NCI-H748 (cell line): ENCODE measurements at regions not wholly inside any gene's neighbourhood (a gene's known extent, or its start where the extent isn't known, plus 50 kb on each side); places are given as distances from the start of the nearest gene placed in this dataset.
"Not testable (repeated sequence)": the region's sequence is repeated elsewhere in the genome, so short reads cannot be mapped to it uniquely, and the experiment has no call there.

Experiments used
- DNase-seq: peaks from one replicate; lab custom pipeline; 2025; ENCODE audit not compliant: unreplicated experiment; lab: John Stamatoyannopoulos, UW

DNA sequence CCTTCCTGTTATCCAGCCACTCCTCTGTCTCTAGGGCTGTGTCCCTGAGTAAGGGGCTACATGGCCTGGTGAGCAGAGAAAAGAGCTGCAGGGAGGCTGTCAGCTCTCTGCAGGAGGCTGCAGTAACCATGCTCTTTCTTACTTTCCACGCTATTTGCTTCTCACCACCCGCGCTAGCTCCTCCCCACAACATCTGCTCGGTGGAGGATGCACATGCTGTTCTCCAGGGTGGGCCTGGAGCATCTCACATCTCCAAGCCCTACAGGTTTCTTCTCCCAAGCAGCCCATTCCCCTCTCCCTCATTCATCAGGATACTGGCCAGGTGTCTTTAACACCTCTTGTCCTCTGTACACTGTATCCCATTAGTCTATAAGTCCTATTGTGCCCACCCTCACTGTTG is 103.8 kb downstream of the IER5 start:
- no peak for DNase-seq

DNA sequence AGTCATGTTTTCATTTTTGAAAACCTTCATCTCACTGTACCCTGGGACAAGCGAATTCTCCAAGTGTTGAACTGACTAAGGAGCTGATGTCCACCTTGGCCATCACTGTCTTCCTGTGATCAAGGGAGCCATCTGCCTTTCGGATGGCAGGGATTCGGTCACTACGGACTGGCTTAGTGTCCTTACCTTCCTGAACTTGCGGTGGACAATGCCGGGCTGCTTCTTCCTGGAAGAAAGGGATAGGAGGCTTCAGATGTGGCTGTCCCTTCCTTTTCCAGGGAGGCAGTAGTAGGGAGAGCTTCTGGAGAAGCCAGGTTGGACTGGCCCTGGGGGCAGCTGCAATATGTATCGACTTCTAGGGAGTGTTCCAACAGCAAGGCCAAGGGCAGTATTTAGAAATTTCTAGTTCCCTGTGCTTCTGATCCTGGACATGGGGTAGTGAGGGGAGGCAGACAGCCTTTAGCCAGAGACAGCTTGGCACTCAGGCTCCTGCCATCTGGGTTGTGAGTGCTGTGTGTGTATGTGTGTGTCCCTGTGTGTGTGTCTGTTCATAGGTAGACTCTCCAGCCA is 114.6 kb downstream of the IER5 start:
- DNase-seq = no peak

DNA sequence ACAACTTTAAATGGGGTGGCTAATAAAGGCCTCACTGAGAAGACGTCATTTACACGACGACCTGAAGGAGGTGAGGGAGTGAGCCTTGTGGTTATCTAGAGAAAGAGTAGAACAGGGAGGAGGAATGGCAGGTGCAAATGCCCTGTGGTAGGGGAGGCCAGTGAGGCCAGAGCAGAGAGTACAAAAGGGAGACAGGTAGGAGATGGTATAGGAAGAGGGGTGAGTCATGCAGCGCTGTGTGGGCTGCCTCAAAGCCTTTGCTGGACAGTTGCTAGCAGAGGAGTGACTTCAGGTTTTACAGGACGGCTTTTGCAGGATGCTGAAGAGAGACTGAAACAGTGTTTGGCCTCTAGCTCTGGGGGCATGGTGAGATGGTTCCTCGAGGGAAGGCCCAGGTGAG is 116.0 kb downstream of the IER5 start:
- no peak for DNase-seq

DNA sequence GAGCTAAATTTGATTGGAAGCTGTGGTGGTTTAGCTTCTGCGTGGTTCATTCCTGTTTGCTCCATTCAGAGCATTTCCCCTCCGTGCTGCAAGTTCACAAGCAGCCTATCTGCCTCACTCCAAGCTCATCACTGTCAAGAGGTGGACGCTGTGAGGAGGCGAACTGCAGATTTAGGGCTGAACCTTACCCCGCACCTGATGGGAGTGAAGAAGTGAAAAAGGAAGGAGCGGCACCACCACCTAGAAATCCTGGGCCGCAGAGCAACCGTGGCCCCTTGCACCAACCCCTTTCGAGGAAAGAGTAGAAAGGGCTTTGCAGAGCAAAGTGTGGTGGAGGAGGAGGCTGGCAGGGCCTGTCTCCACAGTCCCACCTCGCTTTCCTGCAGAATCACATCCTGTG is 117.4 kb downstream of the IER5 start:
- no peak for DNase-seq

DNA sequence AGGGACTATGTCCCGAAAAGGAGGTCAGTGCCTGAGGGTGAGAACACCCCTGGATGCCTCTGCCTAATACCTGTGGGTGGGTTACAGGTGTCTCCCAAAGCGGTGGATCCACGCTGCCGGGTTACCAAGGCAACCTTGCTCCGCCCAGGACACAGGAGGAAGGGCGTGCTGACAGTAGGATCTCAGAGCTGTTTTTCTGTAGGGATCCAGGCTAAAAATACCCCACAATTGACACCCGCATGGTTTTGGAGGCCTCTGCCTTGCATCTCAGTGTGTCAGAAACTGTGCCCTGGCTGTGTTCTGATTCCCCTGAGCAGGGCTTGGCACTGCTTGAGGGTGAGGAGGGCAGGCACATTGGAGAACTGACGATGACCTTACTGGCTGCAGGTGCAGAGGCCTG is 118.0 kb downstream of the IER5 start:
- DNase-seq = peak; percentile 53

DNA sequence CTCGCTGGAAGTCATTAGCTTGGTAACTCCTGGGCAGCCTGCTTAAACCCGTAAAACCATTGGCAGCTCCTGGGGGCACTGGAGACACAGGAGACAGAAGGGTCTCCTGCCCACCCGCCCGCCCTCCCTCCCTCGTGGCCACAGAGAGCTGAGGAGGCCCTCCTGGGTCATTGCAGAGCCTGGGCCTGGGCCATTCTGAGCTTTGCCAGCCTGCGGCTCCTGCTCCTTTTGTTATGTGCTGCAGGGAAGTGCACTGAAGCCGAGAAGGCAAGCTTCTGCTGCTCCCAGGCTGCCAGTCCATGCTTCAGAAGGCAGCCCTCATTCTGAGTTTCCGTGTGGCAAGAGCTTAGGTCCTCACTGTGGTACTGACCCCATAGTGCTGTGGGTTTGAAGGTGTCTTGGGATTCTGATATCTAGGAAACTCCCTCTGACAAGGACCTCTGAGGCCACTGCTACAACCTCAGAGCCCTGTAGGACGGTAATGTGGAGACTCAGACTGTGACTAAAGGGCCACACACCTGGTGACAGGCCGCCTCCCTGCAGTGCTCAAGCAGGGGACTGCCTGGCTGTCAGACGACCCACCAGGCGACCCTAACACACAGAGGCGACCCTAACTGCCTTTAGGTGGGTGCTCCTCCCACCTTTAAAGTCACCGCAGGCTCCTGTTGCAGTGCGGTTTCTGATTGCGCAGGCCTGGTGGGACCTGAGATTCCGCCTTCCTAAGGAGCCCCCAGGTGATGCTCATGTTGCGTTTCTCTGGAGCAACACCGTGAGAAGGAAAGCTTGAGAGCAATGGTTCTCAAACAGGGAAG is 118.7 kb downstream of the IER5 start:
- no peak for DNase-seq

DNA sequence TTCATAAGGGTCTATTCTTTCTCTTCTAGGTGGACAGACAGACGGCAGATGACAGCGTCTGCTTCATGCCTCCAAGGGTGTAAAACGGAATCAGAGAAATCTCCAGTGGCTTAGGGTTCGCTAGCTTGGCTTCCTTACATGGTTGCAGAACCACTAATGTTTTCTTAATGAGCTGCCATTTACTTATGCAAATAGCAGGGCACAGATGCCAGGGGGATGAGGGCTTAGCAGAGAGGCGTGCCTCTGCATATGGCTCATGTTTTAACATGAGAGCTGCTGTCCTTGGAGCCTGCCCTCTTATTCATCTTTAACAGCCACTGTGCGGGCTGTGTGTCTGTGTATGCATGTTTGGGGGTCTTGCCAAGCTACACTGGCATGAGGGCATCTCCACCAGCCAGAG is 119.6 kb downstream of the IER5 start:
- no peak for DNase-seq

DNA sequence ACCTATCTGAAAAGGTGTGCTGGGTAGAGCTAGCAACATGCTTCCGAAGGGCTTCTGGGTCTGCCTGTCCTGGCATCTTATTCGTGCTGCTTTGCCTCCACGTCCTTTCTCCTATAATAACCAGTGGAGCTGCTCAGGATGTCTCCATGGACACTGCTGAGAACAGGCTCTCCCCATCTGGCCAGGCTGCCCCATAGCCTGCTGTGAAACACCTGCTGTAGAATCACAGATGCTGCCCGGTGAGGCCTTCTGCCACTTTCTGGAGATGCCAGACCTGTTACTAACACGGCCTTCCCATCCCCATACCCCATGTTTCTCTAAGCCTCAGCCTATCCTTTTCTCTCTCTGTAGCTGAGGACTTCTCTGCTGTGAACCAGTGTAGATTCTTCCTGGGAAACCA is 120.5 kb downstream of the IER5 start:
- no peak for DNase-seq

DNA sequence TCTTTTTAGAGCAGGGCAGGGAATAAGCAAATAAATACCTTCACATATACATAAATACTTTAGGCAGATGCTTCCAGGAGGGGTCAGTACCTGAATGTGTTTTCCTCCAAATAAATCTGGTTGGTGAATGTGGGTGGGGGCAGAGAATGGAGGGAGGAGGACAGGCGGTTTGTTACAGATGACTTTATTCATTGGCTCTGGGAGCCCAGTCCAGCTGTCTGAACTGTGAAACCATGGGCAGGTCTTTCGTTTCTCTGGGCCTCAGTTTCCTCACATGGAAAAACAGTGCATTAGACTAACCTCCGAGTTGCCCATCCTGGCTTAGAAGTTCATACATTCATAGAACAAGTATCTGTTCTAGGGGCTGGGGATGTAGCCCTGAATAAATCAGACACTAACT is 124.6 kb downstream of the IER5 start:
- no peak for DNase-seq

DNA sequence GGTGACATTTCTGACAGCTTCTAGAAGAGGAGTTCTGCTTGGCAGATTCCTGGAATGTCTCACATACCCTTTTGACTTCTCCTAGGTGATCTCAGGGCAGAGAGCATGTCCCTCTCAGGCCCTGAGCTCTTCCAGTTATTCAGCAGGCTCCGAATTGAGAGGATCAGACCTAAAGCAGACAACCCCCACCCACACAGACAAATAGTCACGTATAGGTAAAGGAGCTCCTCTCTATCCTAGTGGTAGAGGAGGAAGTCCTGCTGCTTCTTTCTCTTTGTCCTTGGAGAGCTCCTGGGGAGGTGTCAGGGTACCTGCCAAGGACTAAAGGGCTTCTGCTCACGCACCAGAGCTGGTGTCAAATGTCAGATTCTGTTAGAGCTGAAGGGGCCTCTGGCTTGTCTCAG is 128.1 kb downstream of the IER5 start:
- peak; percentile 11 for DNase-seq

DNA sequence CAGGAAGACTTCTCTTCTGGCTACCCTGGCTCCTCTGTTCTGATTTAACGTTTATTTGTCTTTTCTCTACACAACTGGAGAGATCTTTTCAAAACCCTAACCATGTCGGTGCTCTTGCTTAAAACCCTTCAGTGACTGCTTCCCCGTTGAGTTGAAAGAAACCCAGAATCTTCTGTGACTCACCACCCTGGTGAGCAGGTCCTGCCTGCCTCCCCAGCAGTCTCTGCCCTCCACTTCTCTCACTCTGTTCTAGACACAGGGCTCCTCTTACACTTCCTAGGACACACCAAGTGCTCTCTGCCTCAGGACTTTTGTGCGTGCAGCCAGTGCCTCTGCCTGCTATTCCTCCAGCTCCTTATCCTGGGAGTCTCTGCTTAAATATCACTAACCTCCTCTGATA is 131.4 kb downstream of the IER5 start:
- DNase-seq = no peak

DNA sequence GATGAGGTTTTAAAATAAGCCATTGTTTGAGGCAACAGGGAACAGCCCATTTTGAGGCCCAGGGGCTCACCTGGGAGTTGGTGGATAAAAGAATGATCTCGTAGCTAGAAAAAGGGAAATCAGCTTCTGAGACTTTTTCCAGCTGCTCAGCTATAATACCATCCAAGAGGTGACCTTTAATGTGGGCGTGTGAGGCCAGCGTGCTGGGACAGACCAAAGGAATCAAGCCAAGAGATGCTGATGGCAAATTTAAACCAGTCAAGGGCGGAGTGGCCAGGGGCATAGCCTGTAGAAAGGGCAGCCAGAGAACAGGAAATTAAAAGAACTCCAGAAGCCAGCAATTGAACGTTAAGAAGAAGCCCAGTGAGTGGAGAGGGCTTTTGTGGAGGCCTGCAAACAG is 132.6 kb downstream of the IER5 start:
- DNase-seq = no peak

DNA sequence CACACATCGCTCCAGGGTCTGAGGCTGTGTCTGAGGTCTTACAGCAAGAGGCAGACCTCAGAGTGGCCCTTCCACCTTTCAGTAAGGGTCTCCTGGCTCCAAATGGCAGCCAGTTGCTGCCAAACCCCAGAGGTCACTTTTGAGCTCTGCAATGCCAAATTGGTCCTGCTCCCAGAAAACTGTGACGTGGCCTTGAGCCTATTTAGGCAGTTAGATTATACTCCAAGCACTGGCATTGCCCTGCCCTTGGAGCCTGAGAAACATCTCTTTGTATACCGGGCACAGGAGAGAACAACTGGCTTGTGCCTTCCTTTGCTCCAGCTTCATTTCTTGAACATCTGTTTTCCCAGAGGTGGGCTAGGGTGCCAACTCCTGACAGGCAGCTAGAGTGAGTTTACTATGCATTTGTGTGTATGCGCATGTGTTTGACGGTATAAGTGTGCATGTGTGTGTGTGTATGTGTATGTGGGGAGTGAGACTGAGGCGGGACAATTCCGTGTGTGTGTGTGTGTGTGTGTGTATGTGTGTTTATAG is 134.5 kb downstream of the IER5 start:
- no peak for DNase-seq

DNA sequence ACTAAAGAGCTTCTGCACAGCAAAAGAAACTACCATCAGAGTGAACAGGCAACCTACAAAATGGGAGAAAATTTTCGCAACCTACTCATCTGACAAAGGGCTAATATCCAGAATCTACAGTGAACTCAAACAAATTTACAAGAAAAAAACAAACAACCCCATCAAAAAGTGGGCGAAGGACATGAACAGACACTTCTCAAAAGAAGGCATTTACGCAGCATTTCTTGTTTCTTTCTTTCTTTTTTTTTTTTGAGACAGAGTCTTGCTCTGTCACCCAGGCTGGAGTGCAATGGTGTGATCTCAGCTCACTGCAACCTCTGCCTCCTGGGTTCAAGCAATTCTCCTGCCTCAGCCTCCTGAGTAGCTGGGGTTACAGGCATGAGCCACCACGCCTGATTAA is 138.2 kb downstream of the IER5 start:
- DNase-seq = not testable (repeated sequence)

DNA sequence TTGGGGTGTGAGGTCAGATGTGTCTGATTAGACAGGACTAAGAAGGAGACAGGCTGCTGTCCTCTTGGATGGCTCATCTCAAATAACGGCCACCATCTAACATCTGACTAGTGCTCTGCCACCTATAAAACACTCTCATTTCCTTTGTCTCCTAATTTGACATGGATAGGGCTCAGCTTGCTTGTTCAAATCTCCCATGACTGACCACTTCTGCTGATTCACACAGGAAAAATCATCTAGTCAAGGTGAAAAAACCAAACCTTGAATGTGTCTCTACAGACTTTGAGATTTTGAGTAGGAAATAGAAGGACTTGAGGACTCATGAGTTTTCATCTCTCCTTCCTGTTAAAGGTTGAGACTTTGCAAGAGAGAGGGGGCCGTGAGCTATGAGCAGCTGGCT is 150.6 kb downstream of the IER5 start:
- no peak for DNase-seq

DNA sequence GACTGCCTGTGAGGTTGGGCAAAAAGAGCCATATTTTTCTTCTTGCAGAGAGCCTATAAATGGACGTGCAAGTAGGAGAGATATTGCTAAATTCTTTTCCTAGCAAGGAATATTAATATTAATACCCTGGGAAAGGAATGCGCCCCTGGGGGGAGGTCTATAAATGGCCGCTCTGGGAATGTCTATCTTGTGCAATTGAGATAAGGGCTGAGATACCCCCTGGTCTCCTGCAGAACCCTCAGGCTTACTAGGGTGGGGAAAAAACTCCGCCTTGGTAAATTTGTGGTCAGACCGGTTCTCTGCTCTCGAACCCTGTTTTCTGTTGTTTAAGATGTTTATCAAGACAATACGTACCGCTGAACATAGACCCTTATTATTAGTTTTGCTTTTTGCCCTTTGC is 157.8 kb downstream of the IER5 start:
- DNase-seq = not testable (repeated sequence)

DNA sequence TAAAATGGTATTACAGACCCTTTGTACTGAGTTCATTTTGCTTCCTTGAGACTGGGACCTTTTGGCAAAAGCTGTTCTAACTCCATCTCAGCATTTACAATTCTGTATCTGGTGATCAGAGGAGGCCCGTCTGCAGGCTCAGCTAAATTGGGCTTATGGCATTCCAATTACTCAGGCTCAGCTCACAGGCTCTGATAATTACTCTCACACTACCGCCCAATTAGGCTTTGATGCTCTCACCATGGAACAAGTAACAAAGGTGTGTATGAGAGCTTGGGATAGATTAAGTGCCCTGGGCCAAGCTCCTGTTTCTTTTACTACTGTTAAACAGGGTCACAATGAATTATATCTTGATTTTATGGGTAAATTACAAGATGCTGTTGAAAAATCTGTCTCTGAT is 159.9 kb downstream of the IER5 start:
- DNase-seq = not testable (repeated sequence)

DNA sequence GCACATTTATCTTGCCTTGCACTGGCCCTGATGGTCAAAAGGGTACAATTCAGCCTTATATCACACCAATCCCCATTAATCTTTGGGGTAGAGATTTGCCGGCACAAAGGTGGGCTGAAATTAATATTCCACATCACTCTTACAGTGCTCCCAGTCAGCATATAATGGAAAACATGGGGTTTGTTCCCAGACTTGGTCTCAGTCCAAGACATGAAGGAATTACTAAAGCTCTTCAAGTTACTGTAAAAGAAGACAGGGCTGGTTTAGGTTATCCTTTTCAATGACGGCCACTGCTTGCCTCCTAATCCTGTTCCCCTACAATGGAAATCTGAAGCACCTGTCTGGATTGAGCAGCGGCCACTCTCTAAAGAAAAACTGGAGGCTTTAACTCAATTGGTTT is 160.7 kb downstream of the IER5 start:
- no peak for DNase-seq

DNA sequence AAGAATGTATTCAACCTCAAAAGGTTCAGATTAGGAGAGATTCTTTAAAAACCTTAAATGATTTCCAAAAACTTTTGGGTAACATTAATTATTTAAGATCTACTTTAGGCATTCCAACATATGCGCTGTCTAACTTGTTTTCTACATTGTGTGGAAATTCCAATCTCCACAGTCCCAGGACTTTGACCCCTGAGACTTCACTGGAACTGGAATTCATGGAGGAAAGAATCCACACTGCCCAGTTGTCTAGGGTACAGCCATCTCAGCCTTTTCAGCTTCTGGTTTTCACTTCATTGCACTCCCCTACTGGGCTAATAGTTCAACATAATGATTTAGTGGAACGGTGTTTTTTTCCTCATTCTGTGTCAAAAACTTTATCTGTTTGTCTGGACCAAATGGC is 161.5 kb downstream of the IER5 start:
- no peak for DNase-seq

DNA sequence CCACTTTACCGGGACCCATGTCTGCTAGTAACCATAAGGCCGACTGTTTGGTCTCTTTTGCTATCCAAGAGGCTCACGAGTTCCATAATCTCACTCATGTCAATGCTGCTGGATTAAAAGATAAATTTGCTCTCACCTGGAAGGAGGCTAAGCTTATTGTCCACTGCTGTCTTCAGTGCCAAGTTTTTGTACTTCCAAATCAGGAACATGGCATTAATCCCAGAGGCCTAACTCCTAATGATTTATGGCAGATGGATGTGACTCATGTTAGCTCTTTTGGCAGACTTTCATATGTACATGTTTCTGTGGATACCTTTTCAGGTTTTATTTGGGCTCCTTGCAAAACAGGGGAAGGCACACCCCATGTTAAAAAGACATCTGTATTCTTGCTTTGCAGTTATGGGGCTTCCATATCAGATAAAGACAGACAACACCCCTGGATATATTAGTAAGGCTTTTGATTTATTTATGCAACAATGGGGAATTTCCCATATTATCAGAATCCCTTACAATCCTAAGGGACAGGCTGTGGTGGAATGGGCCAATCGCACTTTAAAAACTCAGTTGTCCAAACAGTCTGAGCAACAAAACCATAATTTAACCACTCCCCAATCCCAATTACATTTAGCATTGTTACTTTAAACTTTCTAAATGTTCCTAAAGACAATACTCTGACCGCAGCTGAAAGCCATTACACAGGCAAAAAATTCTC is 162.7 kb downstream of the IER5 start:
- no peak for DNase-seq

DNA sequence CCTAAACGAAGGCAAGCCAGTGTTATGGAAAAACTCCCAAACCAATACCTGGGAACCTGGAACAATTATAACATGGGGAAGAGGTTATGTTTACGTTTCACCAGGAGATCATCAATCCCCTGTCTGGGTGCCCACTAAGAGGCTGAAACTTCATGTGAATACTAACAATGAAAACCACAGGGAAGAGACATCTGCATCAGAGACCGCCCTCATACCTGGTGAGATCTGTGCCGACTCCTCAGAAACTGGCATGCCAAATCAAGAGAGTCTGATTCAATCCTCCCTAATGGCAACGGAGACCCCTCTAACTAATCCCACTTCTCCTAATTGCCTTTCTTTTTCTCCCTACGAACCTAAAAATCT is 163.2 kb downstream of the IER5 start:
- no peak for DNase-seq

DNA sequence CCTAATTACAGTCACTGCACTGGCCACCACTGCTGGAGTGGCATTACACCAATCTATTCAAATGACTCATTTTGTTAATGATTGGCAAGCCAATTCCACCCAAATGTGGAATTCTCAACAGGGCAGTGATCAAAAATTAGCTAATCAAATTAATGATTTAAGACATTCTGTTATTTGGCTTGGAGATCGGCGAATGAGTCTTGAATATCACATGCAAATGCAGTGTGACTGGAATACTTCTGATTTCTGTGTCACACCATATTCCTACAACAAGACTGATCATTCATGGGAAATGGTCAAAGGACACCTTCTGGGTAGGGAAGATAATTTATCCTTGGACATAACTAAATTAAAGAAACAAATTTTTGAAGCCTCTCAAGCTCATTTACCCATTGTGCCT is 165.1 kb downstream of the IER5 start:
- not testable (repeated sequence) for DNase-seq
